LNCaP clone FGC (cell line): ENCODE measurements at regions not wholly inside any gene's neighbourhood (a gene's known extent, or its start where the extent isn't known, plus 50 kb on each side); places are given as distances from the start of the nearest gene placed in this dataset.

ENCODE experiments used
- DNase-seq: peaks from one replicate; pipeline ENCODE4 v3.0.0-alpha.2; 2011; ENCODE audit warnings: low read depth
- H3K4me3 ChIP-seq: 2 replicates; pipeline ENCODE4 v1.5.1; 2011; ENCODE audit warnings: mild to moderate bottlenecking, low read depth, low read length, control low read depth
- TF ChIP-seq, protein P1 (sequence below): IDR thresholded peaks from 2 replicates; pipeline ENCODE4 v1.5.1; 2012; ENCODE audit warnings: mild to moderate bottlenecking; ENCODE audit not compliant: control insufficient read depth, insufficient read depth; ENCODE audit errors: extremely low read depth

- DNase-seq, result no peak
- TF ChIP-seq, protein P1, sequence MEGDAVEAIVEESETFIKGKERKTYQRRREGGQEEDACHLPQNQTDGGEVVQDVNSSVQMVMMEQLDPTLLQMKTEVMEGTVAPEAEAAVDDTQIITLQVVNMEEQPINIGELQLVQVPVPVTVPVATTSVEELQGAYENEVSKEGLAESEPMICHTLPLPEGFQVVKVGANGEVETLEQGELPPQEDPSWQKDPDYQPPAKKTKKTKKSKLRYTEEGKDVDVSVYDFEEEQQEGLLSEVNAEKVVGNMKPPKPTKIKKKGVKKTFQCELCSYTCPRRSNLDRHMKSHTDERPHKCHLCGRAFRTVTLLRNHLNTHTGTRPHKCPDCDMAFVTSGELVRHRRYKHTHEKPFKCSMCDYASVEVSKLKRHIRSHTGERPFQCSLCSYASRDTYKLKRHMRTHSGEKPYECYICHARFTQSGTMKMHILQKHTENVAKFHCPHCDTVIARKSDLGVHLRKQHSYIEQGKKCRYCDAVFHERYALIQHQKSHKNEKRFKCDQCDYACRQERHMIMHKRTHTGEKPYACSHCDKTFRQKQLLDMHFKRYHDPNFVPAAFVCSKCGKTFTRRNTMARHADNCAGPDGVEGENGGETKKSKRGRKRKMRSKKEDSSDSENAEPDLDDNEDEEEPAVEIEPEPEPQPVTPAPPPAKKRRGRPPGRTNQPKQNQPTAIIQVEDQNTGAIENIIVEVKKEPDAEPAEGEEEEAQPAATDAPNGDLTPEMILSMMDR, result no peak
- no peak overlapping the region for H3K4me3 ChIP-seq
These were observed 155.1 kb upstream of the RASGEF1B start for GRCh38 chr4:81626851-81627250.

DNA sequence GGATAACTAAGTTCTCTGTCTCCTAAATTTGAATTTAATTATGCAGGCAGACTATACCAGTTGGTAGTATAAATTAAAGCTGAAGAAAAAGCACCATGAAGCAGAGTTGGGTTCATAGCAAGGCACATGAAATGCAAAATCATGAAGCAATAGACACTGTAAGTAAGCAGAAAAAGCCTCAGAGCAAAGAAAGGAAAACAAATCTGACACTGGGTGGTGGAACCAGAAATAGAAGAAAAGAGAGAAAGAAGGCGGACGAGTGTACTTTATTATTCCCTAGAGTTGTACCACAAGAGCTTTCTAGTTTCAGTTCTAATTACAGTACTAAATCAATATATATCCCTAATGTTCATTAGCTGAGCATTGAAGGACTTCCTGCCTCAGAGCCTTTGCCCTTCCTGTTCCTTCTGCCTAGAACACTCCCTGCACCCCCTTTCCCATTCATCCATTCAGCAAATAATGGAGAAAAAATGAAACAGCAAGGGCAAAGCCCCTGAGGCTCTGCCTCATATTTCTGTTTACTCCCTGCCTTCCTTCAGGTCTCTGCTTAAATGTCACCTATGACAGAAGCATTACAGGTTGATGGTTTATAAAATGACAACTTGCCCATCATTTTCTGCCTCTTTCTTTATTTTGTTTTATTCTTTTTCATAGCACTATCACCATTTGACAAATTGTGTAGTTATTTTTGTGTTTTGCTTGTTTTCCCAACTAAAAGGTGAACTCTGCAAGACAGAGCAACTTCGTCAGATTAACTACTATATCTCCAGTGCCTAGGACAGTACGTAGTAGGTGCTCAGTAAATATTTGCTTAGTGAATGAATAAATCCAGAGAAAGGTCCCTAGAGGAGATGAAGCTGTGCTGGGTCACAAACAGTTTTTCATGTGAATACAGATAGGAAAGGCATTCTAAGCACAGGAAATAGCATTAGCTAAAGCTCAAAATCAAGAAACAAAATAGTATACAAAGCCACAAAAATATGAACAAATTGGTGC, 154.0 kb upstream of the RASGEF1B start:
- DNase-seq, result no peak
- TF ChIP-seq, protein P1, result no peak
- H3K4me3 ChIP-seq, result no peak overlapping the region

GRCh38 chr4:81623434-81623833, 151.7 kb upstream of the RASGEF1B start:
- DNase-seq, result no peak
- TF ChIP-seq, protein P1, result no peak
- H3K4me3 ChIP-seq, result no peak overlapping the region

- TF ChIP-seq, protein P1, result no peak
- no peak for DNase-seq
- H3K4me3 ChIP-seq, result no peak overlapping the region
These were observed 150.9 kb upstream of the RASGEF1B start for GRCh38 chr4:81622474-81623184.

- no peak for DNase-seq
- no peak overlapping the region for H3K4me3 ChIP-seq
- TF ChIP-seq, protein P1, result no peak
These were observed 150.3 kb upstream of the RASGEF1B start for GRCh38 chr4:81622028-81622427.

DNA sequence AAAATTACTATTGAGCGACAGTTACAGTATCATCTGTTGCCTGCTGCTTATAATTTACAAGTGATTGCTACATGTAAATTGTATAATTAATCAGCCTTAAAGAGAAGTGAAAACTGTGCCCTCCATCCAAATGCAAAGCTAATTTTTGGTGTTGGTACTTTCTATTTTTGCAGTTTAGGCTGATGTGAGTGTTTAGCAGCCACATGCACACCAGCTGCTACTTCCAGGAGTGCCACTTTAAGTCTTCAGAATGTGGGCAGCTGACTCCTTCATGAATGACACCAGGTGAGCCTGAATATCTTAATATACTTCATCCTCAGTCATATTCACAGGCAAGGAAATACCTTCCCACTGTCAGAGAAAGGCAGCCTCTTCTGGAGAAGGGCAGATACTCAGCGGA, 149.8 kb upstream of the RASGEF1B start:
- no peak for DNase-seq
- TF ChIP-seq, protein P1, result no peak
- no peak overlapping the region for H3K4me3 ChIP-seq
